Heart left ventricle (tissue), 16 donors: ENCODE measurements at regions not wholly inside any gene's neighbourhood (a gene's known extent, or its start where the extent isn't known, plus 50 kb on each side); places are given as distances from the start of the nearest gene placed in this dataset.

Experiments
- ATAC-seq, 4 donors: fragments of 200-7000 bp; cut with Tn5 transposase; one replicate each; pipeline ENCODE4 v1.9.1; 2020 to 2022; ENCODE audit warnings: moderate library complexity in 4 of 4, mild to moderate bottlenecking in 3 of 4, moderate number of reproducible peaks in 1 of 4
- DNase-seq, 5 donors: peaks; one replicate each; pipeline ENCODE4 v3.0.0-alpha.2; 2020
- H3K27ac ChIP-seq, 12 donors: fragments of 200-600 bp; sonication (generic) in 4 of 12; one replicate each; pipeline versions ENCODE4 v1.5.0 to v1.8.0; 2016 to 2022; ENCODE audit warnings: mild to moderate bottlenecking in 2 of 12
- H3K27me3 ChIP-seq, 9 donors: fragments of 200-600 bp; sonication (generic) in 2 of 9; one replicate each; pipeline versions ENCODE4 v1.5.1 to v1.8.0; 2016 to 2022; ENCODE audit warnings: mild to moderate bottlenecking in 3 of 9
- H3K36me3 ChIP-seq, 9 donors: fragments of 200-600 bp; sonication (generic) in 2 of 9; one replicate each; pipeline versions ENCODE4 v1.5.0 to v1.8.0; 2018 to 2022; ENCODE audit warnings: mild to moderate bottlenecking in 2 of 9
- H3K4me1 ChIP-seq, 12 donors: fragments of 200-600 bp; sonication (generic) in 4 of 12; one replicate each; pipeline versions ENCODE4 v1.5.0 to v1.8.0; 2016 to 2022; ENCODE audit warnings: mild to moderate bottlenecking in 3 of 12
- H3K4me3 ChIP-seq, 12 donors: fragments of 200-600 bp; sonication (generic) in 4 of 12; one replicate each; pipeline versions ENCODE4 v1.5.0 to v1.8.0; 2017 to 2022; ENCODE audit warnings: mild to moderate bottlenecking in 9 of 12, moderate library complexity in 4 of 12
- H3K9me3 ChIP-seq, 12 donors: fragments of 200-600 bp; sonication (generic) in 4 of 12; one replicate each; pipeline versions ENCODE4 v1.5.0 to v1.8.0; 2016 to 2022; ENCODE audit warnings: mild to moderate bottlenecking in 1 of 12
- CTCF ChIP-seq, 12 donors: fragments of 200-600 bp; sonication (generic) in 4 of 12; IDR thresholded peaks; one replicate each; pipeline versions ENCODE4 v1.5.0 to v1.8.0; 2018 to 2022; ENCODE audit warnings: antibody characterized with exemption in 12 of 12, mild to moderate bottlenecking in 5 of 12
- POLR2A ChIP-seq, 2 donors: fragments of 450-650 bp; IDR thresholded peaks; one replicate each; pipeline ENCODE4 v1.6.1; 2017; ENCODE audit warnings: antibody characterized with exemption in 2 of 2, mild to moderate bottlenecking in 2 of 2, moderate library complexity in 2 of 2
- WGBS, 4 donors: extraction: QIAGEN DNeasy Blood & Tissue Kit in 2 of 4; methylation state at CpG; one replicate each; pipeline versions ENCODE4 v1.1.5 to v1.1.7; 2013 to 2018; 5-methylcytosine and 5-hydroxymethylcytosine counted together
- intact Hi-C, 10 donors: fragments of 100-400 bp; cut with DNase I; formaldehyde crosslinking; loops; one replicate each; pipeline versions ENCODE4 v1.11.1 to v1.14.2; 2022
- donor health status: ischemic (EF 13 %, LVEDD 7.1; RV severe dilation, severe dysfunction).
- donor health status: healthy with polysubstance abuse.
- donor health status: DM: no; HTN: yes; CAD: no.
- donor health status: DM: no; HTN: no; CAD: no.
- donor health status: ischemic (EF 25% LVEDD 6.9; RV normal size, moderate dysfunction).
- donor health status: ischemic (EF 25% LVEDD 5.7; RV mildly dilated, moderate dysfunction).
- donor health status: healthy.
- donor health status: DM: yes; HTN: yes; CAD: no.
- donor health status: ischemic (EF 35%, LVEDD 5.7; RV mildly dilated, moderate dysfunction).
- donor health status: nonischemic (EF 11% LVEDD 7.7; RV severe dilation, severe dysfunction).
- donor health status: DM: yes; HTN: yes; CAD: no.
- donor health status: PGD.
- donor health status: ischemic (EF 29% LVEDD 5.4; RV normal size, mild dysfunction).
- donor health status: nonischemic (EF 23%, LVEDD 6.1; RV moderate dilation, normal function).

- intact Hi-C loops = no loop called here
- no peak for TF ChIP-seq POLR2A (IDR thresholded peaks at IDR 0.05)
- no peak for TF ChIP-seq CTCF (IDR thresholded peaks at IDR 0.05)
- peaks cover 0 to 4% (median 0%) of the 10 kb centered on the region in 12 donors for H3K4me1 ChIP-seq
- no peak overlapping the region for H3K27ac ChIP-seq
- WGBS, 4 donors = 94 to 98% (median 96%) methylated on average over 11 to 12 of the region's 12 CpGs
- ATAC-seq (no peak), DNase-seq (no peak)
- H3K4me3 ChIP-seq = no peak overlapping the region
- no peaks in the 10 kb centered on the region for H3K36me3 ChIP-seq
- H3K27me3 ChIP-seq = peaks cover 0 to 3% (median 0%) of the 10 kb centered on the region in 9 donors
- no peaks in the 10 kb centered on the region for H3K9me3 ChIP-seq
These were observed 64.5 kb upstream of the PMEPA1 start for GRCh38 chr20:57774111-57774880.

GRCh38 chr20:57773059-57773815 is 63.4 kb upstream of the PMEPA1 start:
- Histone ChIP-seq H3K27me3 (peaks cover 0 to 3% (median 0%) of the 10 kb centered on the region in 9 donors), H3K9me3 (no peaks in the 10 kb centered on the region), H3K4me3 (no peak overlapping the region), H3K4me1 (peaks cover 0 to 4% (median 0%) of the 10 kb centered on the region in 12 donors), H3K36me3 (no peaks in the 10 kb centered on the region), H3K27ac (no peak overlapping the region)
- ATAC-seq (no peak), DNase-seq (no peak)
- intact Hi-C loops = no loop called here
- TF ChIP-seq CTCF (IDR thresholded peaks at IDR 0.05) (no peak), POLR2A (IDR thresholded peaks at IDR 0.05) (no peak)
- 87 to 95% (median 93%) methylated on average over 9 of the region's 9 CpGs for WGBS, 4 donors

GRCh38 chr20:57772349-57772964 is 62.6 kb upstream of the PMEPA1 start:
- no peak for TF ChIP-seq POLR2A (IDR thresholded peaks at IDR 0.05)
- TF ChIP-seq CTCF (IDR thresholded peaks at IDR 0.05) = no peak
- Histone ChIP-seq H3K27me3 (peaks cover 0 to 3% (median 0%) of the 10 kb centered on the region in 9 donors), H3K27ac (no peak overlapping the region), H3K4me1 (peaks cover 0 to 4% (median 0%) of the 10 kb centered on the region in 12 donors), H3K36me3 (no peaks in the 10 kb centered on the region), H3K9me3 (peaks cover 0 to 1% (median 0%) of the 10 kb centered on the region in 12 donors), H3K4me3 (no peak overlapping the region)
- intact Hi-C loops = no loop called here
- DNase-seq = no peak
- WGBS, 4 donors = 72 to 77% (median 73%) methylated on average over 12 to 15 of the region's 15 CpGs
- ATAC-seq = peak in 3 of 4 donors; percentile 29 to 78 (median 44)
